ENCODE measurements at regions not wholly inside any gene's neighbourhood (a gene's known extent, or its start where the extent isn't known, plus 50 kb on each side); places are given as distances from the start of the nearest gene placed in this dataset.

- TF ChIP-seq CTCF (IDR thresholded peaks at IDR 0.05) (no peak), POLR2A (IDR thresholded peaks at IDR 0.05) (no peak)
These were observed 139.8 kb downstream of the RNF152 start for GRCh38 chr18:61752973-61753372.

Data from tibial nerve (tissue), 3 donors.